ENCODE measurements at regions not wholly inside any gene's neighbourhood (a gene's known extent, or its start where the extent isn't known, plus 50 kb on each side); places are given as distances from the start of the nearest gene placed in this dataset.

DNA sequence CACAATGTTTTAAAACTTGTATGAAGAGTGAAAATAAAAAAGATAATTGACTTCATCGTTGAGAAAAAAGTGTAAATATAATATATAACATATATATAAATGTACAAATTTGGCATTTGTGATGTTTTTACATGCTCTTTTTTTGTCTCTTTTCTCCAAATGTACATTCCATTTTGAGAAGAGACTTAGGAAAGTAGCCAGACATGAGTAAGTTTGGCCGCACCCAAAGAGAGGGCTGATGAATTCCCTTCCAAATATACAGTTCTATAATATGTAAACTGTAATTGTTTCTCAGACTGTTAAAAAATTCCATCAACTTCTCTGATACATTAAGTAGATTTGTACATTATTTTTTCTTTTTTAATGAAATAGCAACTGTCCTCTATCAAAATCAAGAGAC is 193.2 kb upstream of the MAP3K1 start:
- no peak for DNase-seq (ENCODE audit: low read depth)

DNA sequence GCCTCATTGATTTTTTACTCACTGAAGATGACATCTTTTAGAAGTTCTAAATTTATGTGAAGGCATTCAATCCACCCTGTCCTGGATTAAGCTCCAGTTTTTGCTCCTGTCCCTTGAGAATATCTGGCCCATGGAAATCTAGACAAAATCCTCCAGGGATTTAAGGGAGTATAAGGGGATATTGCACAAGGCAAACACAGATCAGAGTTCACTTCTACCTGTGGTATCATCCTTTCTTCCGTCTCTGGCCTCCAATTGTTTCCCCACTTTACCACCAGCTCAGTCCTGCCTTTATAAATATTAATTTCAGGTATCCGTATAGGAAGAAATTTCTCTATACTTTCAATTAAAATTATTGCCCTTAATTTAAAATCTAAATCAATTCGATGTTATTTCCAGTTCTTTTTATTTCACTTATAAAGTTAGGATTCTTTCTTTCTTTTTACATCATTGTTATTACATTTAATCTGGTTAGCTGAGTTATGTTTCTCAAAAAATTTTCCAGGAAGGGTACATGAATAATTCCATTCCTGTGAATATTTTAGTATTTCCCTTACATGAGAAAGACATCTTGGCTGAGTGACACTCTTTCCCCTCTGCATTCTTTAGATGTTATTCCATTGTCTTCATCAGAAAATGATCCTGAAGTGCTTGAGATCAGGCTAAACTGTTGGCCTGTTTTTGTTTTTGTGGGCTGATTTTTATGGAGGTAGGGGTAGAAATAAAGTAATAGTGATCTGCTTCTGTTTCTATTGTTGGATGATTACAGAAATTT is 194.3 kb upstream of the MAP3K1 start:
- DNase-seq (ENCODE audit: low read depth): no peak

- DNase-seq (ENCODE audit: low read depth): no peak
Observed at GRCh38 chr5:56617998-56618397, 197.4 kb upstream of the MAP3K1 start.

GRCh38 chr5:56616454-56617160 is 198.7 kb upstream of the MAP3K1 start:
- no peak for DNase-seq (ENCODE audit: low read depth)

DNA sequence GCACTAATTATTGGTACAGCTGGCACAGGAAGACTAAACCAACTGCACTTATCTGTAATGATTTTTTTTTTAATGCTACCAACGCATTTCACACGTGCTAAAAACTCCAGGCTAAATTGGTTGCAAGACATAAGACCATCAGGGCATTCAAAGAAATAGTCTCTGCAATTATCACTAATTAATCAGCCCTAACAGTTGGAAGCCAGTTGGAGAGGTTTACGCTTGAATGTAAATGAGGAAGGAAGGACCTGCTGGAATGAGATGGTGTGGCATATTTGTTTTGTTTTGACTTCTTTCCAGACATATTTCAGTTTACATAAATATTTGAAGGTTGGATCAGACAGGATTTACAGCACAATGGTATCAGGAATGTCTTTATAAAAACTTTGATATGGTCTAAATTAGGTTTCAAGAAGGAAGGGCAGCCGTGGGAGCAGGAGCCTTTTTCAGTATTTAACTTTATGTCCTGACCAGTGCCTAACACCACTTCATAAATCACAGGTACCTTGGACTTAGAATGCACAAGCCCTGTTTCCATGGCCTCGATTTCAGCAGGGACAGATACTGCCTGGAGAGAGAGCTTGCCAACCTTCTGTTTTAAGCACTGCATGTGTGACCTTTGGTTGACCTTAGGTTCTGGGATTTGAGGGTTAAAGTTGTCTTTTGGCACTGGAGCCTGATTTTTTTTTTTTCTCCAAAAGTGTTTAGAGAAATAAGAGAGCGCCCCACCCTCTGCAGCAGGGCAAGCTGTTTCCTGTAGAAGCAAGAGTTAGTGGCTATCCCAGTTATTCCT is 199.8 kb upstream of the MAP3K1 start:
- DNase-seq (ENCODE audit: low read depth): no peak

GRCh38 chr5:56612759-56613158 is 202.6 kb upstream of the MAP3K1 start:
- no peak for DNase-seq (ENCODE audit: low read depth)

- no peak for DNase-seq (ENCODE audit: low read depth)
Observed at GRCh38 chr5:56612353-56612752, 203.0 kb upstream of the MAP3K1 start.

GRCh38 chr5:56610093-56610698 is 205.2 kb upstream of the MAP3K1 start:
- no peak for DNase-seq (ENCODE audit: low read depth)

DNA sequence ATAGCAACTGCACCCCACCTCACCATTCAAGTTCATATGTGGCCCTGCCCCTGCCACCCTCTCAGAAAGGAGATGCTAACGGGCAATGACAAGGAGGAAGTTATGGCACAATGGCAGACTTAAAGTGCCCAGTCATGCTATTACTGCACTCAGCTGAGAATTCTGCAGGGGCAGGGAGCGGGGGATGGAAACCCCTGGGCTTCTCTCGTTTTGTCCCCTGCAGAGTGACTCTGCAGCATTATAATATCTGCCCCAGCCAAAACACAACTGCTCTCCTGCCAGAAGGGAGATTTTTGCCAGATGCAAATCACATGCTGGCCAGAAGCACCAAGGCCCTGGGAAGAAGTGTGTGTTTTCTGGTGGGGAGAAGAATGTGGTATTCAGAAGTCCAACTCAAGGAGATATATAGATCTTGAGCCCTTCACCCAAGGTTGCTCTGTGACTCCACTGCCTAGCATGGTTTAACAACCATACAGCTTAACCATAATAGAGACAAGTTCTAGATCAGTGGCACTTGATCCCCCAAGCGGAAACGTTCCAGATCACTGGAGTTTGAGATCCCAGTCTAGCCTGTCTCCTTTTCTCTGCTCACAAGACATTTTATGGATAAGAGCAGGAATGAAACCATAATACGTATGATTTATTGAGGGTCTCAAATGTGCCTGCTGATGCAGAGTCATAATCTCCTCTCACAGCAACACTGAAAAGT is 207.0 kb upstream of the MAP3K1 start:
- DNase-seq (ENCODE audit: low read depth): peak; percentile 41

GRCh38 chr5:56607551-56607950 is 207.8 kb upstream of the MAP3K1 start:
- peak; percentile 85 for DNase-seq (ENCODE audit: low read depth)

DNA sequence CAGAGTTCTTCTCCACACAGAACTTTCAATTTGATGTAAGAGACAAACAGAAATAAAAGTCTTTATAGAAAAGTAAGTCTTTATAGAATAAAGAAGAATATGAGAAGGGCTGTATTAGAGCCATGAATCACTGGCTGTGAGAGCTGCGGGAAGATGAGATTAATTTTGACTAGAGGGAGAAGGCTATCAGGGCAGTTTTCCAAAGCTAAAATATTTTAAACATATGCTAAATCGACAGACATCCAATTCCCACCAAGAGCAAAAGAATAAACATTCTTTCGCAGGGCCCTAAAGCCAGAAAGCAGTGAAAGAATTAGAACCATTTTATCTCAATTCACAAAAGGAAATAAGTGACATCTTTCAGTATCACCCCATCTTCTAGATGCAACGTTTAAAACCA is 208.3 kb upstream of the MAP3K1 start:
- DNase-seq (ENCODE audit: low read depth): no peak

DNA sequence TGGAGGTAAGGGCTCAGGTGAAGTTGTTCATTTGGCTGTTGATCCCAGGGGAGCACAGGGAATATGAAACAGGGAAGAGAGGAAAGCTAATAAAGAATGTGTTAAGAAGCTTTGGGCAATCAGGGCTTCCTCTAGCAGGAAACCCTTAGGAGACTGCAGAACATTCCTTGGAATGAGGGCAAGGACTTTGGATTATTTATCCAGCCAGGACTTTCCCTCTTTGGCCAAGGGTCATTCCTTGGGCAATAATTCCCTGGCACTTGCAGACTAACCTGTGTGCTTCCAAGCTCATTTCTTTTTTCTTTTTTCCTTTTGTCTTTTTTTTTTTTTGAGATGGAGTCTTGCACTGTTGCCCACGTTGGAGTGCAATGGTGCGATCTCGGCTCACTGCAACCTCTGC is 209.2 kb upstream of the MAP3K1 start:
- DNase-seq (ENCODE audit: low read depth): peak; percentile 39

DNA sequence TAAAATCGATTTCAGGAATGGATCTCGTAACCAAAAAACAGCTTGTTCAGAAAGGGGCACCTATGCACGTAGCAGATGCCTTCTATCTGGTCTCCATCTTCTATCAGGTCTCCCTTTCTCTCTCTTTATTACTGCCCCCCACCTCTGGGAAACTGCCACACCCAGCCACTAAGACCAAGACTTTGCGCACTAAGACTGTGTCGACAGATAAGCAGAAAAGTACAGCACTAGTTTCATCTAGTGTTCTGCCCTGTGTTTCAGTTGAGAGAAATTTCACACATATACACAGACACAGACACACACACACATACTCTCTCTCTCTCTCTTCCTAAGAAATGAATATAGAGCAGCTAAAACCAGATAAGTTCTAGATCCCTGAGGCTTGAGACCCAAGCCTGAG is 210.1 kb upstream of the MAP3K1 start:
- DNase-seq (ENCODE audit: low read depth): no peak

DNA sequence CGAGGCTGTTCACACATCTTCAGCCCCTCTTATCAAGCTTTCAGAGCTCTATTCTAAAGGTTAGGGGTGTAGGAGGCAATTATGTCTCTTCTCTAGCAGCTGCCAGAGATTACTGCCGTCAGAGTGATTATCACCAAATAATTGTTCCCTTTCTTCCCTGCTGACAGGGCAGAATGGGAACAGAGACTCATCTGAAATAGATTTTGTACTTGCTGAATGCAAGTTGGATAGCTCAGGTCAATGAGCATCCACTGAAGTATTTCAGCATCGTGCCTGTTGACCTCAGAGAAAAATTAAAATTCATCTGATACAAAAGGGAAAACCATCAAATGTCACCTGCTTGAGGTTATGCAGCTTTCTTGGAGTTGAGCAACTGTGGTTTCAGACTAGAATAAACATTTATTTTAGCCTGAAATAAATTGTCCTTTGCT is 213.7 kb upstream of the MAP3K1 start:
- peak; percentile 54 for DNase-seq (ENCODE audit: low read depth)

DNA sequence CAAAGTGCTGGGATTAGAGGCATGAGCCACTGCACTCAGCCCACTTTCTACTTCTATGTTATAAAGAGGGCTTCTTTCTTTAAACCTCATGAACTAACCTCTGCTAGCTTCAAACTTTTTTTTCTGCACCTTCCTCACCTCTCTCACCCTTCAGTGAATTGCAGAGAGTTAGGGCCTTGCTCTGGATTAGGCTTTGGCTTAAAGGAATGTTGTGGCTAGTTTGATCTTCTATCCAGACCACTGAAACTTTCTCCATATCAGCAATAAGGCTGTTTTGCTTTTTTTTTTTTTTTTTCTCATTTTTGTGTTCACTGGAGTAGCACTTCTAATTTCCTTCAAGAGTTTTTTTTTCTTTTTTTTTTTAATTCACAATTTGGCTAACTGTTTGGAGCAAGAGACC is 216.4 kb upstream of the MAP3K1 start:
- peak; percentile 68 for DNase-seq (ENCODE audit: low read depth)

DNA sequence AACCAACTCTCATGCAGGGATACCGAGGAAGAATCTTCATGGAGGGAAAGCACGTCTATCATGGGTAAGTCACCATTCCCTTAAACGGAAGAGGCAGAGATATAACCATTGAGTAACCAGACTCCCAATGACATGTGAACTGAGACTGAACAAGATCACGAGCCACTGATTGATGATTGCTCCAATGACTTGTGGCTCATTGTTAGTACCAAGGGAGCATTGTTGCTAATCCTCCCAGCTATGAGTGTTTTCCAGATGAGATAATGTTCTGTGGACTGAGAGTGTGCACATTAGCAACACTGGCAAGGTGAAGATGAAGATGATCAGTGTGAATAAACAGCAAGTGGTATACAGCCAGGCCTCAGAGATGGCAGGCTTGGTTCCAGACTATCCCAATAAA is 219.2 kb upstream of the MAP3K1 start:
- DNase-seq (ENCODE audit: low read depth): peak; percentile 81

GRCh38 chr5:56595566-56595965 is 219.8 kb upstream of the MAP3K1 start:
- peak; percentile 64 for DNase-seq (ENCODE audit: low read depth)

- DNase-seq (ENCODE audit: low read depth): peak; percentile 36
Observed at GRCh38 chr5:56594792-56595191, 220.6 kb upstream of the MAP3K1 start.

DNA sequence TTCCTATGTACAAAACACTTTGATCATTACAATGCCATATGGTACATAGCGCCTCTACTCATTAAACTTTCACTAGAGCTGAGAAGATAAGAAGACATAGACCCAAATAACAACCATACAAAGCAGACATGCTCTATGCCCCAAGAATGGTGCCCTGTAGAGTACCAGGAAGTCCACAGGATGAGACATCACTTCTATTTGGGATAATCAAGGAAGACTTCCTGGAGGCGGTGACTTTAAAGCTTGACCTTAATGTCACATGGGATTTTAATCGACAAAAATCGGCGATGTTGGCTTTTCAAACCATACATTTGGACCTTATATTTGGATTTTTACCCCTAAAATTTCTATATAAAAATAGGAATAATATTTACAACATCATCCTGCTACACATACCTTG is 224.3 kb upstream of the MAP3K1 start:
- DNase-seq (ENCODE audit: low read depth): no peak

GRCh38 chr5:56589481-56589860 is 225.9 kb upstream of the MAP3K1 start:
- DNase-seq (ENCODE audit: low read depth): no peak

DNA sequence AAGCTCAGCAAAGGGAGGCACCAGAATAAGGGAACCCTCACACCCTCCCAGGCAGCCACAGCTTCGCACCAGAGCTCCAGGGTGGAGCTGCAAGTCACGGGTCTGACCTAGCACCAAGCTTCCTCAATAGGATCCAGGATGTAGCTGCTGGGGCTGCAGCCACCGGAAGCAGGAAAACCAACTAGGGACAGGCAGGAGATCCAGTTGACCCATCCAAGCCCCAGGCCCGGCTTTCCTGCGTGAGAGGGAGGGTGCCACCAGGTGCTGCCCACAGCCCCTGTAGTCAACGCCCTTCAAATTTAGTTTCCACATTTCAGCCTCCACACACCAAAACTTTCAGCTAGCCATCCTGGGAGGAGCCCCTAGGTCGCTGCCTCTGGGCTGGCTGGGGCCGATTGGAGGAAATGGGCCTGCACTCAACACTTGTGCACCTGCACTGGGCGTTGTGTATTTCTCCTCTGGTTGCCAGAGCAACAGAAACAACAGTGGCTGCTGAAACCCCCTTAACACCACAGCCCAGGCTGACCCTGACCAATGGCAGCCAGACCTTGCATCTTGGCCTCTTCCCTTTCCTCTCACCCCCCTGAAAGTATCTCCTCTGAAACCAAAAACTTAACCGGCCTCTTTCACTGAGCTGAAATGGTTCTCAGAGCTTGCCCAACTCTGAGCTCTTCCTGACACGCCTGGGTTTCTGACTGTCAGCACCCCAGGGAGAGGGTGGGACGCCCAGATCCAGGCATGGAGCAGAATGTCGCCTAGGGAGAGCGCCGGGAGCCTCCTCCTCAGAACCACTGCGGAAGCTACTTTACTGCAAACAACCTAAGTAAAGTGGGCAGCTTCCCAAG is 226.5 kb upstream of the MAP3K1 start:
- no peak for DNase-seq (ENCODE audit: low read depth)
